ENCODE measurements at regions not wholly inside any gene's neighbourhood (a gene's known extent, or its start where the extent isn't known, plus 50 kb on each side); places are given as distances from the start of the nearest gene placed in this dataset.

- DNase-seq = no peak
- intact Hi-C loops (cut with DNase I) = no loop called here
- no peaks in the 10 kb centered on the region for H3K9me3 ChIP-seq
- H3K27ac ChIP-seq = no peak overlapping the region
- H3K4me3 ChIP-seq = no peak overlapping the region
- WGBS, 2 donors = 91% methylated on average over 2 of the region's 2 CpGs
- no peaks in the 10 kb centered on the region for H3K4me1 ChIP-seq
- H3K27me3 ChIP-seq = no peaks in the 10 kb centered on the region
- no peaks in the 10 kb centered on the region for H3K36me3 ChIP-seq
- TF ChIP-seq EP300 (IDR thresholded peaks at IDR 0.05) = no peak
- TF ChIP-seq POLR2AphosphoS5 (IDR thresholded peaks at IDR 0.05) = no peak
- TF ChIP-seq CTCF (IDR thresholded peaks at IDR 0.05) = no peak
- TF ChIP-seq POLR2A (IDR thresholded peaks at IDR 0.05) = no peak
These were observed 391.0 kb downstream of the LMO7 start for GRCh38 chr13:76027131-76027530.

- no peak overlapping the region for H3K4me3 ChIP-seq
- no peaks in the 10 kb centered on the region for H3K4me1 ChIP-seq
- WGBS, 2 donors = 91 to 95% methylated on average over 6 of the region's 6 CpGs
- TF ChIP-seq EP300 (IDR thresholded peaks at IDR 0.05) (no peak), POLR2AphosphoS5 (IDR thresholded peaks at IDR 0.05) (no peak), POLR2A (IDR thresholded peaks at IDR 0.05) (no peak), CTCF (IDR thresholded peaks at IDR 0.05) (no peak)
- no peak overlapping the region for H3K27ac ChIP-seq
- no peaks in the 10 kb centered on the region for H3K9me3 ChIP-seq
- no peak for DNase-seq
- no peaks in the 10 kb centered on the region for H3K27me3 ChIP-seq
- no peaks in the 10 kb centered on the region for H3K36me3 ChIP-seq
- intact Hi-C loops (cut with DNase I) = no loop called here
These were observed 389.3 kb downstream of the LMO7 start for GRCh38 chr13:76025392-76025791.

GRCh38 chr13:76024151-76024550, 388.0 kb downstream of the LMO7 start:
- Histone ChIP-seq H3K4me3 (no peak overlapping the region), H3K9me3 (no peaks in the 10 kb centered on the region), H3K4me1 (no peaks in the 10 kb centered on the region), H3K27me3 (no peaks in the 10 kb centered on the region), H3K36me3 (no peaks in the 10 kb centered on the region), H3K27ac (no peak overlapping the region)
- TF ChIP-seq EP300 (IDR thresholded peaks at IDR 0.05) (no peak), POLR2A (IDR thresholded peaks at IDR 0.05) (no peak)
- DNase-seq = no peak
- WGBS, 2 donors = 19 to 59% methylated on average over 1 of the region's 1 CpG
- intact Hi-C loops (cut with DNase I) = no loop called here

GRCh38 chr13:76023652-76024051, 387.5 kb downstream of the LMO7 start:
- WGBS, 2 donors = 81 to 88% methylated on average over 2 of the region's 2 CpGs
- intact Hi-C loops (cut with DNase I) = no loop called here
- TF ChIP-seq POLR2AphosphoS5 (IDR thresholded peaks at IDR 0.05) (no peak), CTCF (IDR thresholded peaks at IDR 0.05) (no peak), POLR2A (IDR thresholded peaks at IDR 0.05) (no peak)
- Histone ChIP-seq H3K36me3 (no peaks in the 10 kb centered on the region), H3K9me3 (no peaks in the 10 kb centered on the region), H3K27ac (no peak overlapping the region), H3K4me3 (no peak overlapping the region), H3K4me1 (no peaks in the 10 kb centered on the region), H3K27me3 (no peaks in the 10 kb centered on the region)
- no peak for DNase-seq

- no peak for TF ChIP-seq POLR2A (IDR thresholded peaks at IDR 0.05)
- no peak for TF ChIP-seq EP300 (IDR thresholded peaks at IDR 0.05)
- TF ChIP-seq POLR2AphosphoS5 (IDR thresholded peaks at IDR 0.05) = no peak
- no peak for TF ChIP-seq CTCF (IDR thresholded peaks at IDR 0.05)
- DNase-seq = no peak
- intact Hi-C loops (cut with DNase I) = no loop called here
- 79 to 91% methylated on average over 4 of the region's 4 CpGs for WGBS, 2 donors
- Histone ChIP-seq H3K4me3 (no peak overlapping the region), H3K27ac (no peak overlapping the region), H3K27me3 (no peaks in the 10 kb centered on the region), H3K9me3 (no peaks in the 10 kb centered on the region), H3K4me1 (no peaks in the 10 kb centered on the region), H3K36me3 (no peaks in the 10 kb centered on the region)
These were observed 384.4 kb downstream of the LMO7 start for GRCh38 chr13:76020421-76020955.

All from sigmoid colon (tissue), 6 donors.